ENCODE measurements at regions not wholly inside any gene's neighbourhood (a gene's known extent, or its start where the extent isn't known, plus 50 kb on each side); places are given as distances from the start of the nearest gene placed in this dataset.

DNA sequence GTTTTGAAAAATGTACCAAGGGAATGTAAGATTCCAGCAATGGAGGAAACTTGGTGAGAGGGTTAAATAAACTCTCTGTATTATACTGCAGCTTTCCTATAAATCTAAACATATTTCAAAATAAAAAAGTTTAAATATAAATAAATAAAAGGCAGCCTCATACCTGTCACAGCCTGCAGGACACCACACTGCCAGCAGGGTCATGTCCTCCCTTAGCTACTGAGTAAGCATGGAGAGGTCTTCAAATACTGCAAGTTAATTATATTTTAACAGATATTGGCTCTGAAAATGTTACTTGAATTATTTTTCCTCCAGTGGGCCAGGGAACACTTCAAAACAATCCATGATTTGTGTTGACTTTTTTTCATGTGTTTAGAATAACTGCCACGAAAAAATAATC lies 852.8 kb upstream of the PCDH7 start:
- WGBS, 2 experiments (ENCODE audit: low coverage in 1 of 2, low lambda C conversion rate in 2 of 2, missing lambda C conversion rate in 2 of 2), result 0% methylated on average over 1 of the region's 1 CpG
- Histone ChIP-seq H3K4me3 (no peak overlapping the region), H3K9ac (no peak overlapping the region), H3F3A (ENCODE audit: insufficient read depth) (no peaks in the 10 kb centered on the region), H3K27ac (no peak overlapping the region), H3K36me3 (ENCODE audit: low read depth) (no peaks in the 10 kb centered on the region), H3K79me2 (ENCODE audit: insufficient read depth) (no peaks in the 10 kb centered on the region), H4K20me1 (ENCODE audit: insufficient read depth) (no peaks in the 10 kb centered on the region), H3K4me1 (ENCODE audit: insufficient read depth) (no peaks in the 10 kb centered on the region), H3K9me2 (ENCODE audit: insufficient read depth) (no peaks in the 10 kb centered on the region), H2AFZ (no peak overlapping the region), H3K9me3 (ENCODE audit: low read depth) (no peaks in the 10 kb centered on the region), H3K4me2 (ENCODE audit: unreplicated experiment) (no peak overlapping the region), H3K27me3 (replicated peaks; ENCODE audit: insufficient read depth) (no peaks in the 10 kb centered on the region)
- no peak for DNase-seq
- TF ChIP-seq EZH2phosphoT487 (IDR thresholded peaks at IDR 0.05; ENCODE audit: insufficient read depth, low read depth) (no peak), EZH2 (IDR thresholded peaks at IDR 0.05; ENCODE audit: insufficient read depth, poor library complexity, severe bottlenecking) (no peak)
- in situ Hi-C loops (cut with MboI), result no loop called here

DNA sequence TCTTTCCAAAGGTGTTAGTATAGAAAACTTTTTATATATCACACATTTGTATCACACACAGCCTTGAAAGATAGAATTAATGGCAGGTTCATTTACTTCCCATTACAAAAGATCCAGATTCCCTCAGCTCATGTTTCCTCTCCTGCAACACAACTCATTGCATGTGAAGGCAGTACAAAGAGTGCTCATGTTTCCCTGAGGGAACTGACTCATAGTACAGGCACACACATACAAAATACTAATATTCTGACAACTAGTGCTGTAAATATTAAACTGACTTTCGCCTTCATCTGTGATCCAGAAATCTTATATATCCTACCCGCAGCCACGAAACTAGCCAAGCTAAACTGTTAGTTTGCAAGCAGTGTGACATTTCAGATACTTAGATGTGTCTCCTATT lies 819.8 kb upstream of the PCDH7 start:
- H3K27me3 ChIP-seq (replicated peaks; ENCODE audit: insufficient read depth), result no peaks in the 10 kb centered on the region
- TF ChIP-seq EZH2phosphoT487 (IDR thresholded peaks at IDR 0.05; ENCODE audit: insufficient read depth, low read depth) (no peak), EZH2 (IDR thresholded peaks at IDR 0.05; ENCODE audit: insufficient read depth, poor library complexity, severe bottlenecking) (no peak)
- H2AFZ ChIP-seq, result no peak overlapping the region
- WGBS, 2 experiments (ENCODE audit: low coverage in 1 of 2, low lambda C conversion rate in 2 of 2, missing lambda C conversion rate in 2 of 2), result 58 to 72% methylated on average over 3 of the region's 3 CpGs
- in situ Hi-C loops (cut with MboI), result no loop called here
- H3K4me2 ChIP-seq (ENCODE audit: unreplicated experiment), result no peak overlapping the region
- no peaks in the 10 kb centered on the region for H3K79me2 ChIP-seq (ENCODE audit: insufficient read depth)
- no peak overlapping the region for H3K27ac ChIP-seq
- no peak overlapping the region for H3K4me3 ChIP-seq
- H3F3A ChIP-seq (ENCODE audit: insufficient read depth), result no peaks in the 10 kb centered on the region
- H3K9ac ChIP-seq, result no peak overlapping the region
- no peaks in the 10 kb centered on the region for H3K4me1 ChIP-seq (ENCODE audit: insufficient read depth)
- no peak for DNase-seq
- H4K20me1 ChIP-seq (ENCODE audit: insufficient read depth), result no peaks in the 10 kb centered on the region
- peaks cover 3% of the 10 kb centered on the region for H3K9me3 ChIP-seq (ENCODE audit: low read depth)
- H3K9me2 ChIP-seq (ENCODE audit: insufficient read depth), result no peaks in the 10 kb centered on the region
- H3K36me3 ChIP-seq (ENCODE audit: low read depth), result no peaks in the 10 kb centered on the region

DNA sequence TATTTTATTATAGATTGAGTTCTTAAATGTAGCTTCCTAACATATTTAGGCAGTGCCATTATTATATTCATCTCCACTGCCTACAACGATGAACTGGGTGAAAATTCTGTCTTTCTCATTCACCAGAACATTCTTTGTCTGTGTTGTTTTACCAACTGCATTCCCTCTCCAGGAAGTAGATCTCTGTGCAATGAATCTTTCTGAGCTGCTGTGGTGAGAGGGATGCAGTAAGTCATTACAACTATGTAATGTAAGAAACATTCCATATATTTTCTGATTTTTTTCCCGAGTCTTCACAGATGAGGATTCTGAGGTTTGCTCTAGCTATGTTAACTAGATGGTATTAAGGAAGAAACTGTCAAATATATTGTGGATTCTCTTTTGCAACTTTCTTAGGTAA lies 811.9 kb upstream of the PCDH7 start:
- Histone ChIP-seq H3K9ac (no peak overlapping the region), H3K36me3 (ENCODE audit: low read depth) (no peaks in the 10 kb centered on the region), H4K20me1 (ENCODE audit: insufficient read depth) (no peaks in the 10 kb centered on the region), H3K27ac (no peak overlapping the region), H3F3A (ENCODE audit: insufficient read depth) (no peaks in the 10 kb centered on the region), H3K4me2 (ENCODE audit: unreplicated experiment) (no peak overlapping the region), H3K9me3 (ENCODE audit: low read depth) (peaks cover 3% of the 10 kb centered on the region), H3K27me3 (replicated peaks; ENCODE audit: insufficient read depth) (no peaks in the 10 kb centered on the region), H3K4me3 (no peak overlapping the region), H3K9me2 (ENCODE audit: insufficient read depth) (no peaks in the 10 kb centered on the region), H2AFZ (no peak overlapping the region), H3K4me1 (ENCODE audit: insufficient read depth) (no peaks in the 10 kb centered on the region), H3K79me2 (ENCODE audit: insufficient read depth) (no peaks in the 10 kb centered on the region)
- no peak for DNase-seq
- in situ Hi-C loops (cut with MboI), result no loop called here
- WGBS, 2 experiments (ENCODE audit: low coverage in 1 of 2, low lambda C conversion rate in 2 of 2, missing lambda C conversion rate in 2 of 2), result 6 to 11% methylated on average over 2 of the region's 2 CpGs
- TF ChIP-seq EZH2phosphoT487 (IDR thresholded peaks at IDR 0.05; ENCODE audit: insufficient read depth, low read depth) (no peak), EZH2 (IDR thresholded peaks at IDR 0.05; ENCODE audit: insufficient read depth, poor library complexity, severe bottlenecking) (no peak)

DNA sequence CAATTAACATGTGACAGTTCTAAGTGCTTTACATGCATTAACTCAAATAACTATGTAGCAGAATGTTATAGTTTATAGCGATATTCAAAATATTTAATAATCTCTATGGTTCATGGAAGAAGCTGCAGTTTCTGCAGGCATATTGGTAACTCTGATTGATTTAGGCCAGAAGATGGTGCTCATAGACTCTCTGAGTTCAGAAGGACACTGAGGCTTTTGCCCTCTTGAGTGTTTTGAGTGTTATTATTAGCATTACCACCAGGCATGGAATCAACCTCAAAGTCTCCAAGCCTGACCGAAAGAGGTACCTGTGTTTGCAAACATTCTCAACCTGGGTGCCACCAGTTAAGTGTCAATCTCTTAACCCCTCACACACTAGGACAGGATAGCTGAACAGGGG lies 792.3 kb upstream of the PCDH7 start:
- no peak for TF ChIP-seq EZH2phosphoT487 (IDR thresholded peaks at IDR 0.05; ENCODE audit: insufficient read depth, low read depth)
- no peak for TF ChIP-seq EZH2 (IDR thresholded peaks at IDR 0.05; ENCODE audit: insufficient read depth, poor library complexity, severe bottlenecking)
- in situ Hi-C loops (cut with MboI), result no loop called here
- WGBS, 2 experiments (ENCODE audit: low coverage in 1 of 2, low lambda C conversion rate in 2 of 2, missing lambda C conversion rate in 2 of 2), result 39 to 50% methylated on average over 2 of the region's 2 CpGs
- no peak overlapping the region for H3K9ac ChIP-seq
- no peak for DNase-seq
- H3K27me3 ChIP-seq (replicated peaks; ENCODE audit: insufficient read depth), result no peaks in the 10 kb centered on the region
- H3K9me2 ChIP-seq (ENCODE audit: insufficient read depth), result no peaks in the 10 kb centered on the region
- H3K4me1 ChIP-seq (ENCODE audit: insufficient read depth), result no peaks in the 10 kb centered on the region
- no peak overlapping the region for H3K4me2 ChIP-seq (ENCODE audit: unreplicated experiment)
- H4K20me1 ChIP-seq (ENCODE audit: insufficient read depth), result no peaks in the 10 kb centered on the region
- no peak overlapping the region for H3K4me3 ChIP-seq
- H2AFZ ChIP-seq, result no peak overlapping the region
- H3K79me2 ChIP-seq (ENCODE audit: insufficient read depth), result no peaks in the 10 kb centered on the region
- no peaks in the 10 kb centered on the region for H3F3A ChIP-seq (ENCODE audit: insufficient read depth)
- H3K27ac ChIP-seq, result no peak overlapping the region
- H3K9me3 ChIP-seq (ENCODE audit: low read depth), result no peaks in the 10 kb centered on the region
- no peaks in the 10 kb centered on the region for H3K36me3 ChIP-seq (ENCODE audit: low read depth)

DNA sequence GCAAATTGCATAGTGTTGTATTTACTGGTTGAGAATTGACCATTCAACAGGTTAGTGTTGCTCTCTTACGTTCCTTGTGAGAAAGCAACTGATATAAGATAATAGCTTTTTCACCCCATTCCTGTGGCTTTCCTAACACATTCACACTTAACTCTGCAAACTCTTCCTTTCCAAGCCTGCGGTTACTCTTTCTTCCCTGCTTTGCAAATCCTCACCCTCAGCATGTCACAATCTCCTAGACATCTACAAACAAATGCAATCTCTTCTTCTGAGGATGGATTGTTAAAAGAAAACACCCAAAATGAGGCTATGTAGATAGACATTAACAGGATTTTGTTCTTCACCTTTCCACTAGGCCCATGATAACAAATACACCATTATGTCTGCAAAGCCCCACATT lies 771.7 kb upstream of the PCDH7 start:
- Histone ChIP-seq H3K9me3 (ENCODE audit: low read depth) (no peaks in the 10 kb centered on the region), H3K27ac (no peak overlapping the region), H3K79me2 (ENCODE audit: insufficient read depth) (no peaks in the 10 kb centered on the region), H3K4me2 (ENCODE audit: unreplicated experiment) (no peak overlapping the region), H3K9ac (no peak overlapping the region), H2AFZ (no peak overlapping the region), H3K36me3 (ENCODE audit: low read depth) (no peaks in the 10 kb centered on the region), H3F3A (ENCODE audit: insufficient read depth) (no peaks in the 10 kb centered on the region), H3K4me3 (no peak overlapping the region), H3K4me1 (ENCODE audit: insufficient read depth) (no peaks in the 10 kb centered on the region), H3K9me2 (ENCODE audit: insufficient read depth) (no peaks in the 10 kb centered on the region), H4K20me1 (ENCODE audit: insufficient read depth) (no peaks in the 10 kb centered on the region), H3K27me3 (replicated peaks; ENCODE audit: insufficient read depth) (no peaks in the 10 kb centered on the region)
- in situ Hi-C loops (cut with MboI), result no loop called here
- DNase-seq, result no peak
- TF ChIP-seq EZH2 (IDR thresholded peaks at IDR 0.05; ENCODE audit: insufficient read depth, poor library complexity, severe bottlenecking) (no peak), EZH2phosphoT487 (IDR thresholded peaks at IDR 0.05; ENCODE audit: insufficient read depth, low read depth) (no peak)
- WGBS, 2 experiments (ENCODE audit: low coverage in 1 of 2, low lambda C conversion rate in 2 of 2, missing lambda C conversion rate in 2 of 2), result 38 to 47% methylated on average over 2 of the region's 2 CpGs
